ENCODE measurements at regions not wholly inside any gene's neighbourhood (a gene's known extent, or its start where the extent isn't known, plus 50 kb on each side); places are given as distances from the start of the nearest gene placed in this dataset.

DNA sequence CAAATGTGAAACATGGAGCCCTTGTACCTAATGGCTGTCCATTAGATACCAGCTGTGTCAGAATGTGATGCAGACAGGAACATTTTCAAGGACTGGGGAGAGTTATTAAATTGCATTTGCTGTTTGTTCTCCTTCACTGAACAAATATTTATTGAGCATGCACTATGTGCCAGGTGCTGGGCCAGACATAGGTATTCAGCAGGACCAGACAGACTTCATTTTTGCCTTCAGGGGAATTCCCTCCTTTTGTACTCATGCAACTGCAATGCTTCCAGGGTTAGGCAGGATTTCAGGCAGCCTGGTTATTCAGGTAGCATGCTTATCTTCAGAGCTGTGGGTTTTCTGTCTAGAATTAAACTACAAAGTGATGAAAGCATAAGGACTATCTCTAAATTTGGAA, 64.2 kb upstream of the SMYD2 start:
- TF ChIP-seq, protein P1, sequence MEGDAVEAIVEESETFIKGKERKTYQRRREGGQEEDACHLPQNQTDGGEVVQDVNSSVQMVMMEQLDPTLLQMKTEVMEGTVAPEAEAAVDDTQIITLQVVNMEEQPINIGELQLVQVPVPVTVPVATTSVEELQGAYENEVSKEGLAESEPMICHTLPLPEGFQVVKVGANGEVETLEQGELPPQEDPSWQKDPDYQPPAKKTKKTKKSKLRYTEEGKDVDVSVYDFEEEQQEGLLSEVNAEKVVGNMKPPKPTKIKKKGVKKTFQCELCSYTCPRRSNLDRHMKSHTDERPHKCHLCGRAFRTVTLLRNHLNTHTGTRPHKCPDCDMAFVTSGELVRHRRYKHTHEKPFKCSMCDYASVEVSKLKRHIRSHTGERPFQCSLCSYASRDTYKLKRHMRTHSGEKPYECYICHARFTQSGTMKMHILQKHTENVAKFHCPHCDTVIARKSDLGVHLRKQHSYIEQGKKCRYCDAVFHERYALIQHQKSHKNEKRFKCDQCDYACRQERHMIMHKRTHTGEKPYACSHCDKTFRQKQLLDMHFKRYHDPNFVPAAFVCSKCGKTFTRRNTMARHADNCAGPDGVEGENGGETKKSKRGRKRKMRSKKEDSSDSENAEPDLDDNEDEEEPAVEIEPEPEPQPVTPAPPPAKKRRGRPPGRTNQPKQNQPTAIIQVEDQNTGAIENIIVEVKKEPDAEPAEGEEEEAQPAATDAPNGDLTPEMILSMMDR (IDR thresholded peaks at IDR 0.05), result no peak
- TF ChIP-seq POLR2A (IDR thresholded peaks at IDR 0.05), result no peak
